Activated CD4-positive, CD25-positive, alpha-beta regulatory T cell (primary cell): ENCODE measurements at regions not wholly inside any gene's neighbourhood (a gene's known extent, or its start where the extent isn't known, plus 50 kb on each side); places are given as distances from the start of the nearest gene placed in this dataset.
A peak's percentile ranks its signal among the peaks of the same experiment; 100 is the strongest.
"Not testable (repeated sequence)": the region's sequence is repeated elsewhere in the genome, so short reads cannot be mapped to it uniquely, and the experiment has no call there.

Experiments used
- DNase-seq, 4 experiments: peaks; one replicate each; lab custom pipeline; 2025; lab: John Stamatoyannopoulos, UW

GRCh38 chr16:5309946-5310611, 212.5 kb upstream of the EEF2KMT start:
- DNase-seq, result no peak

GRCh38 chr16:5305023-5305422, 207.4 kb upstream of the EEF2KMT start:
- no peak for DNase-seq

GRCh38 chr16:5302372-5303114, 204.9 kb upstream of the EEF2KMT start:
- DNase-seq, result no peak

- no peak for DNase-seq
These were observed 200.6 kb upstream of the EEF2KMT start for GRCh38 chr16:5298202-5298601.

- DNase-seq, result no peak
These were observed 198.6 kb upstream of the EEF2KMT start for GRCh38 chr16:5296176-5296575.

- not testable (repeated sequence) for DNase-seq
These were observed 197.7 kb upstream of the EEF2KMT start for GRCh38 chr16:5295304-5295703.

GRCh38 chr16:5282152-5282551, 184.6 kb upstream of the EEF2KMT start:
- not testable (repeated sequence) for DNase-seq

GRCh38 chr16:5257462-5257861, 159.9 kb upstream of the EEF2KMT start:
- DNase-seq, result no peak

GRCh38 chr16:5252791-5253190, 155.2 kb upstream of the EEF2KMT start:
- no peak for DNase-seq

GRCh38 chr16:5247403-5247802, 149.8 kb upstream of the EEF2KMT start:
- DNase-seq, result not testable (repeated sequence)

- DNase-seq, result not testable (repeated sequence)
These were observed 142.7 kb upstream of the EEF2KMT start for GRCh38 chr16:5240278-5240626.

- DNase-seq, result peak; percentile 16 to 39 (median 34)
These were observed 142.1 kb upstream of the EEF2KMT start for GRCh38 chr16:5239472-5240277.

GRCh38 chr16:5235119-5235518, 137.5 kb upstream of the EEF2KMT start:
- no peak for DNase-seq

- DNase-seq, result no peak
These were observed 136.9 kb upstream of the EEF2KMT start for GRCh38 chr16:5234295-5235050.

- DNase-seq, result no peak
These were observed 133.7 kb upstream of the EEF2KMT start for GRCh38 chr16:5231246-5231759.

GRCh38 chr16:5228369-5228768, 130.8 kb upstream of the EEF2KMT start:
- DNase-seq, result no peak

GRCh38 chr16:5225931-5226655, 128.5 kb upstream of the EEF2KMT start:
- no peak for DNase-seq

GRCh38 chr16:5222761-5223160, 125.2 kb upstream of the EEF2KMT start:
- DNase-seq, result no peak

- not testable (repeated sequence) for DNase-seq
These were observed 124.2 kb upstream of the EEF2KMT start for GRCh38 chr16:5221831-5222230.

- no peak for DNase-seq
These were observed 123.1 kb upstream of the EEF2KMT start for GRCh38 chr16:5220705-5221104.

GRCh38 chr16:5216441-5217080, 119.0 kb upstream of the EEF2KMT start:
- DNase-seq, result no peak
